ENCODE measurements at regions not wholly inside any gene's neighbourhood (a gene's known extent, or its start where the extent isn't known, plus 50 kb on each side); places are given as distances from the start of the nearest gene placed in this dataset.

GRCh38 chr1:5394111-5394510 is 598.1 kb downstream of the NPHP4 start:
- no peak for DNase-seq

GRCh38 chr1:5393603-5394002 is 598.6 kb downstream of the NPHP4 start:
- no peak for DNase-seq

DNA sequence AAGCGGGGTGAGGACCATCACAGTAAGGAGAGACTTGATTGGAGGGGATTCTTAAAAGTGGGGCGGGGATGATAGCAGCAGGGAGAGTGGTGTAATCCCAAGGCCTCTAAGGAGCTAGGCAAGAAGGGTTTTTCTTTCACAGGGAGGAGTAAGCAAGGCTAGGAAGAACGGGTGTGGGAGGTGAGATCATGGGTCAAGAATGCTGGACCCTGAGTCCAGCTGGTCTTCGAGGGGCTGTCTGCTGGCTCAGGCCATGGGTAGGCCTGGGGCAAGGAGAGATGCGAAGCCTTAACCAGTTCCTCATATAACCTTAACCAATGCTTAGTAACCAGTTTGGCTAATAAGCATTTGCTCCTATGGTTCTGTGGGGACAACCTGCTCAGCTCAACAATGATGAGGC is 599.1 kb downstream of the NPHP4 start:
- DNase-seq: no peak

GRCh38 chr1:5391725-5392124 is 600.5 kb downstream of the NPHP4 start:
- no peak for DNase-seq

DNA sequence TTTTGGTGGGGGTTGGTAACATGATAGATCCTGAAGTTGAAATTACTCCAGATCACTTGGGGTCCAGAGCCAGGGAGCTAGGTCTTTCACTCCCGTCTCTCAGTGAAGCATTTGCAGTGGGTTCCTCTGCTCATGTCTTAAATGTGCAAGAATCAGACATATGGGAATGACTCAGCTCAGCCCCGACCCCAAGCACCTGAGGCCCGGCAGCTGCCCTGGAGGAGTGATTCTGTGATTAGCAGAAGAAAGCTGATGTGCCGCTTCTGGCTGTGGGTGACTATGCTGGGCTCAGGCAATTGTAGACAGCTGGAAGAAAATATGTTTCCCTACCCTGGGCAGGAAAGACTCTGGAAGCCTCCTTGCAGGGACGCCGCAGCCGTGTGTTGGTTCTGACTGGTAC is 601.7 kb downstream of the NPHP4 start:
- no peak for DNase-seq

DNA sequence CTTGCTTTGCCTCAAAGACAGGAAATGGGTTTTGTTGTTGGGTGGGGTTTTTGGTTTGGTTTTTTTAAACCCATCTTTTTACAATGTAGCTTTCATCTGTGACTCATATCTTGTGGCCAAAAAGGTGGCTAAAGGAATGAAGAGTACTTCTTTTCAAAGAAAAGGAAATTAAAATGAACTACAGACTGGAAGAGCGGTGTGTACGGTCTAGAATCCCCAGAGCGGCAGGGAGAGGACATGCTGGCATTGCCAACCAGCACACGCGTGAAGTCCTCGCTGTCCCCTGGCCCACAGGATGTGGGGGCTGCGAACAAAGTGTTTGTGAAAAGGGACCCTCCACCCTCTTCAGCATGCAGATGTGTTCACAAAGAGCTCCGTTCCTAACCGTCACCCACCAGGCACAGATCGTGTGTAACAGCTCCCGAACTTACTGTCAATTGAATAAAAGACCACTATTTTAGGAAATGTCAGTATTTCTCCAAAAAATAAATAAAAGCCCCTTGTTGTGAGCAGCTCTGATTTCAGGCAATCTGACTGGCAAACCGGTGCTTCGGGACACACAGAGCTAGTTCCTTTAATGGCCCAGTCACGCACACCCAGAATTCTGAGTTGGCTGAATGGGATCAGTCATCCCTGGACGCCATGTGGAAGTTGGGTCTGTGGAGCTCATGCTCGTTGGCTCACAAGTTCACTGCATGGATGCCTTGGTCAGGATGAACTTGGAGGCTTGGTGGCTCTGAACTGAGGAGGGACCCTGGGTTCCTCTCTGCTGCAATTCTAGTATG is 602.9 kb downstream of the NPHP4 start:
- DNase-seq: no peak

DNA sequence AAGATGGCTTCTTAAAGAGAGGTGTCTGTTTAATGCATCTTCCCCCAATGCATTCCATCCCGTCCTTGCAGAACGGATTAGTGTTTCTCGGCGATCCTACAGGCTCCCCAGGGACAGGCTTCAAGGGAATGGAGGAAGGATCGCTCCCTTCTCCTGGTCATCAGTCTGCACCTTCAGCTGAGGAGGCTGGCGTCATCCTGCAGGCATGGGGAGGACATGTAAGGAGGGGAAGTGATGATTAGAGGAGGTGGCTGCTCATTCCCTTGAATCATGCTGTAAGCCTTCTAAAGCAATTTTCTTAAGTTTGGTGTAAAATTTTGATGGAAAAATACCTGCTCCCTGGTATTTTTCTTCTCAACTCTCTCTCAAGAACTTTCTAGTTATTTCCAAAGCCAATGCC is 603.6 kb downstream of the NPHP4 start:
- DNase-seq: no peak

DNA sequence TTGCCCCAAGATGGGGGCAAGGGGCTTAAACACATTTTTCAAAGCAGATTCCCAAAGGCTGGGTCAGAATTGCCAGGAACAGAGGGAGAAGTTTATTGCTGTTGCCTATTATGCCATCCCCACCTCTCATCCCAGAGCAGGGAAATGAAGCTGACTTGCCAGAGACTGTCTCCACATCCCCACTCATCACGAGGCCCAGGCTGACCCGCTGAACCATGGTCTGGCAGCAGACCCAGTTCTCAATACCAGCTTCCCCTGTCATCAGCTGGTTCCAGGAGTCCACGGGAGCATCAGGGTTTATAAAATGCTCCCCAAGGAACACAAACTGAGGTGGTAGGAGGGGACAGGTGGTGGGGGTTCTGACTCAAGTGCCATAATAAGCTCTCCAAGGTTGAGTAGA is 605.9 kb downstream of the NPHP4 start:
- no peak for DNase-seq

DNA sequence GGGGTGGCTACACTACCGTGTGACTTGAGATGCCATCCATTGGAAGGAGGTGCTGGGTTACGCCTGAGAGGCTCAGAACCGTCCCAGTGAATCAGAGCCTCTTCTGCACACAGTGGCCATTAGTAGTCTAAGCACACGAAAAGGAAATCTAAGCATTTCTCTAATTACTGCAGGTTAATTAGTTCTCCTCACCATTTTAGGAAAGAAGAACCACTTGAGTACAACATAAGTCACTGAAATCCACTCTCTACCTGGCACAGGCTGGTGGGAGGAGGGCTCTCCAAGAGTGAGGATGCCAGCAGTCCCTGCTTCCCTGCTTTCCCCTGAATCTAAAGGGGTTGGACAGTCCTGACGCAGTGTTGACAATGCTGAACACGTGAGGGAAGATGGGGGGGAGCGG is 606.3 kb downstream of the NPHP4 start:
- DNase-seq: no peak

DNA sequence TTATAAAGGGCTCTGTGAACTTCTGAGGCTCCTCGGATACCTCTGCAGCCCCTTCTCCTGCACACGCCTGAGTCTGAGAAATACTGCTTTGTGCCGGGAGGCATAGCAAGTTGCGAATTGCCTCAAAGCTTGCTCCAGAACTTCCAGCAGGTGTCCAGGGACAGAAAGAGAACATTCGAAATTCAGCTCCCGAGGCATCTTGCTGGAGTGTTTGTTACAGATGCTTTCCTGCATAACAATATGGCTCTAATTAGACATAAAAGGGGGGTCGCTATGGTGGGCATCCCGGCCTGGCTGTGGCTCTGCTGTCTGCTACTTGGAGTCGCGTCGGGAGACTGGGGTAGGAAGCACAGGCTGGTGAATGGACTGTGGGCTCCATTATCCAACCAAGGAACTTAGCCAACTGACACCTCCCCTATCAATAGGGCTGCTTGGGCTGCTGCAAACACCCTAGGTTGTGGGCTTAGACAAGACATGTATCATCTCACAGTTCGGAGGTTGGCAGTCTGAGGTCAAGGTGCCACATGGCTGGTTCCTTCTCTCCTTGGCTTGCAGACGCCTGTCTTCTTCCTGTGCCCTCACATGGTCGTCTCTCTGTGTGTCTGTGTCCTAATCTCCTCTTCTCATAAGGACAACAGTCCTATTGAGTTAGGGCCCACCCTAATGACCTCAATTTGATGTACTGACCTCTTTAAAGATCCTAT is 607.0 kb downstream of the NPHP4 start:
- no peak for DNase-seq

DNA sequence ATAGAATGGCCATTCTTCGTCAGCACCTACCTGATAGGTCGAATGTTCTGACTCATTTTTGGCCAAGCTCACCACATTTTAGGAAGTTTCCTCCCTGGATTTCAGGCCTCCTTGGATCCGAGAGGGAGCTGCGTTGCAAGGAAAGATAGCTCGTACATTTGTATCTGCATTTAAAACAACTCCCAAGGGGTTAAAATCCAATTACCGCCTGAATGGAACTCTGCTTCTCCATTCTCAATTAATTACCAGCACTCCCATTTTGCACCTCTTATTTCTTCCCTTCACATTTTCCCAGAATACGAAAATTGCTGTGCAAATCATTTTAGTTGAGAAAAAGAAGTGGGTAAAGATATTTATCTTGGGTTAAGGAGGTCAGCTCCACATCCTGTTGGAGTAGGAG is 610.7 kb downstream of the NPHP4 start:
- no peak for DNase-seq

DNA sequence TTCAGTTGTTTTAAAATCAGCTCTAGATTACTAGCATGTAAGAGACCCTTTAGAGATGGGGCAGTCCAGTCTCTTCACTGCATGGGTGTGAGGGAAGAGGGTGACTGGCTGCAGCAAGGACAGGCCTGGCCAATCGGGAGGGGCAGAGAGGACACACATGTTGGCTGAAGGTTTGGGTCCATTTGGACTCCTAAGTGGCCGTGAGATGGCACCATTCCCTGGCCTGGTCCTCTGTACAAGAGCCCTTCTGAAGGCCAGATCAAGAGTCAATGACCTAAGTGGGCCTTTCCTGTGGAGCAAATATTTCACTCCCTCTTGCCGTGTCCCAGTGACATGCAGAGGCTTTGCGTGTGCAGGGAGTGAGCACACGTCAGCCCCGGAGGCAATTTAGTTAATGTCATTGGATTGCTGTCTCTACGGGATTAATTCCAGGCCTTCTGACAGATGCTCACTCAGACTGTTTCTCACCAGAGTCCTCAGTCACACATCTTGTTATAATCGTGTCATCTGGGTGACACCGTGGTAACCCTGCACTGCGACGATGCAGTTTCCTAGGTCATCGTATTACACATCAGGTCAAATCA is 613.0 kb downstream of the NPHP4 start:
- DNase-seq: no peak

DNA sequence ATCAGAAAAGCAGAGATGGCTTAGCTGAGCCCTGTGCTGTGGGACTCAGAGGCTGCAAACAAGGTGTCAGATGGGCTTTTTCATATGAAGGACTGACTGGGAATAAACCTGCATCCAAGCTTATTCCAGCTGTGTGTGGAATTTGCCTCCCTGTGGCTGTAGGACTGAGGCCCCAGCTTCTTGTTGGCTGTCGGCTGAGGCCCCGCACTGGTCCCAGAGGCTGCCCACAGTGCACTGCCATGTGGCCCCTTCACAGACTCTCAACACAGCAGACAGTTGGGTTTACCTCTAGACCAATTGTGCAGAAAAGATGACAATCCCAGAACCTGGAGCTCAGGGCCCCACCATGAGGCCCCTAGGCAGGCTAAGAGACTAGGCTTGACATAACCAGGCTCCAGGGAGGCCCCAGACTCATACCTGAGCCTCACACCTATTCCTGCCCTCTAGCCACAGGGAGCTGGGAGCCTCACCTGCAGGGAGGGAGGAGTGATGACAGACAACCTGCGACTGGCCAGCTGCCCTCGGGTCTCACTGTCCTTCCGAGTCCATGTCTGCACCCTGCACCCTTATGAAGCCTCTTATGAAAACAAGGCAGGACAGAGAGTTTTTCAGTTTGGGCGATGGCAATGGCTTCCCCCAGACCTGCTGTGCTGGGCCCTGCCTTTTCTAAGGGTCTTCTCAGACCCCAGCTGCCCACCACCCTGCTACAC is 615.5 kb downstream of the NPHP4 start:
- no peak for DNase-seq

- no peak for DNase-seq
These were observed 616.7 kb downstream of the NPHP4 start for GRCh38 chr1:5375481-5375880.

- no peak for DNase-seq
These were observed 618.0 kb downstream of the NPHP4 start for GRCh38 chr1:5374192-5374591.

GRCh38 chr1:5373281-5373680 is 618.9 kb downstream of the NPHP4 start:
- DNase-seq: no peak

- DNase-seq: no peak
These were observed 621.0 kb downstream of the NPHP4 start for GRCh38 chr1:5371270-5371669.

GRCh38 chr1:5370311-5370710 is 621.9 kb downstream of the NPHP4 start:
- DNase-seq: no peak

- DNase-seq: no peak
These were observed 623.0 kb downstream of the NPHP4 start for GRCh38 chr1:5369223-5369622.

- DNase-seq: no peak
These were observed 624.0 kb downstream of the NPHP4 start for GRCh38 chr1:5368201-5368600.

- no peak for DNase-seq
These were observed 624.9 kb downstream of the NPHP4 start for GRCh38 chr1:5367306-5367705.

- no peak for DNase-seq
These were observed 626.5 kb downstream of the NPHP4 start for GRCh38 chr1:5365751-5366150.

- DNase-seq: no peak
These were observed 627.6 kb downstream of the NPHP4 start for GRCh38 chr1:5364591-5364990.

DNA sequence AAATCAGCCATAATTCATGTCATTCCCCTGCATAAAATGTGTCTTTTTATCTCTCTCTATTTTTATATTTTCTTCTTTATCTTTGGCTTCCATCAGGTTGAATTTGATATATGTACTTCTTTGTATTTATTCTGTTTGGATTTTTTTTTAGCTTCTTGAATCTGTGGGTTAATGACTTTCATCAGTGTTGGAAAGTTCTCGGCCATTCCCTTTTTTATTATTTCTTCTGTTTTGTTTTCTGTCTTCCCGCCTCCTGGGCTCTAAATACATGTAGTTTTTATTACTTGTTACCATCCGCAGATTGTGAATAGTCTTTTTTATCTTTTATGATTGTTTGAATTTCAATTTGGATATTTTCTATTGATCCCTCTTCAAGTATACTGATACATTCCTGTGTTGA is 637.5 kb downstream of the NPHP4 start:
- DNase-seq: no peak

Data from stimulated activated CD4-positive, alpha-beta T cell treated with anti-CD3 and anti-CD28 coated beads, Interleukin-4, amount 100 ng/mL, for 24 hours (primary cell).